Prostate gland (tissue), 2 donors: ENCODE measurements at regions not wholly inside any gene's neighbourhood (a gene's known extent, or its start where the extent isn't known, plus 50 kb on each side); places are given as distances from the start of the nearest gene placed in this dataset.
A peak's percentile ranks its signal among the peaks of the same experiment; 100 is the strongest.

Experiments
- DNase-seq: peaks from one replicate; pipeline ENCODE4 v3.0.0-alpha.2; 2019; ENCODE audit warnings: low spot score
- H3K27ac ChIP-seq, 2 donors: fragments of 200-600 bp; sonication (generic); 2 replicates each; pipeline ENCODE4 v1.5.1; 2017 to 2019
- H3K27me3 ChIP-seq: fragments of 200-600 bp; sonication (generic); replicated peaks from 2 replicates; pipeline ENCODE4 v1.5.1; 2019; ENCODE audit not compliant: insufficient read depth
- H3K36me3 ChIP-seq, 2 donors: fragments of 200-600 bp; sonication (generic); 1 replicate in 1 of 2; 2 replicates in 1 of 2; pipeline versions ENCODE4 v1.5.1 to v1.8.1; 2017 to 2019
- H3K4me1 ChIP-seq: fragments of 200-600 bp; sonication (generic); replicated peaks from 2 replicates; pipeline ENCODE4 v1.5.1; 2019
- H3K4me3 ChIP-seq, 2 donors: fragments of 200-600 bp; sonication (generic); 2 replicates each; pipeline ENCODE4 v1.5.1; 2017 to 2019
- H3K9me3 ChIP-seq: fragments of 200-600 bp; sonication (generic); 2 replicates; pipeline ENCODE4 v1.5.1; 2017
- POLR2A ChIP-seq: fragments of 450-650 bp; IDR thresholded peaks from one replicate; pipeline ENCODE4 v1.6.1; 2016; ENCODE audit warnings: antibody characterized with exemption, mild to moderate bottlenecking
- POLR2AphosphoS5 ChIP-seq: sonication (generic); formaldehyde crosslinking; IDR thresholded peaks from one replicate; pipeline ENCODE4 v1.6.1; 2017; ENCODE audit warnings: antibody characterized with exemption
- WGBS: methylation state at CpG from one replicate; pipeline ENCODE4 v1.1.5; 2018; 5-methylcytosine and 5-hydroxymethylcytosine counted together
- intact Hi-C: fragments of 100-400 bp; cut with DNase I; formaldehyde crosslinking; loops from one replicate; pipeline ENCODE4 v1.14.2; 2022
- TF ChIP-seq, protein P1 (sequence below), 4 experiments: fragments of 200-600 bp in 2 of 4; fragments of 450-650 bp in 2 of 4; sonication (generic) in 2 of 4; IDR thresholded peaks; 1 replicate in 3 of 4; 2 replicates in 1 of 4; pipeline ENCODE4 v1.5.1; 2016 to 2019; ENCODE audit warnings: antibody characterized with exemption in 4 of 4, mild to moderate bottlenecking in 2 of 4, moderate library complexity in 2 of 4

DNA sequence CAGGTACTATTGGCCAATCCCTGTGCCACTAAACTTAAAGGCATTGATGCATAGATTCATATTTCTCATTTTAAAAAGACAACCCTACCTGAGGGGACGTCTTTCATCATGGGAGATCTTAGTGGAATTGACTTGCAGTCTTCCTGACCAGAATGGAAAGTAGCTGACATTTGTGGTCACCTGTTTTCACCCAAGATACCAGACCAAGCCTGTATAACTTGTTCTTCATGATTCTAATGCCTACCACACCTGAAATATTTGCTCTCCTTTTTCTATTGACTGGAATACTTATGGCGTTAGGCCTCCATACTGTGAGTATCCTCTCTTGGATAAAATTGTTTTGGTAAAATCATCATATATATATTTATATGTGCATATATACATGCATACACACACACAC, 54.7 kb upstream of the XCR1 start:
- intact Hi-C loops = loop anchor here (5.0 kb wide), 1 partner anchor 320 kb away; no protein-coding TSS in a partner anchor
- no peak for TF ChIP-seq POLR2A
- TF ChIP-seq POLR2AphosphoS5 = no peak
- TF ChIP-seq, protein P1, sequence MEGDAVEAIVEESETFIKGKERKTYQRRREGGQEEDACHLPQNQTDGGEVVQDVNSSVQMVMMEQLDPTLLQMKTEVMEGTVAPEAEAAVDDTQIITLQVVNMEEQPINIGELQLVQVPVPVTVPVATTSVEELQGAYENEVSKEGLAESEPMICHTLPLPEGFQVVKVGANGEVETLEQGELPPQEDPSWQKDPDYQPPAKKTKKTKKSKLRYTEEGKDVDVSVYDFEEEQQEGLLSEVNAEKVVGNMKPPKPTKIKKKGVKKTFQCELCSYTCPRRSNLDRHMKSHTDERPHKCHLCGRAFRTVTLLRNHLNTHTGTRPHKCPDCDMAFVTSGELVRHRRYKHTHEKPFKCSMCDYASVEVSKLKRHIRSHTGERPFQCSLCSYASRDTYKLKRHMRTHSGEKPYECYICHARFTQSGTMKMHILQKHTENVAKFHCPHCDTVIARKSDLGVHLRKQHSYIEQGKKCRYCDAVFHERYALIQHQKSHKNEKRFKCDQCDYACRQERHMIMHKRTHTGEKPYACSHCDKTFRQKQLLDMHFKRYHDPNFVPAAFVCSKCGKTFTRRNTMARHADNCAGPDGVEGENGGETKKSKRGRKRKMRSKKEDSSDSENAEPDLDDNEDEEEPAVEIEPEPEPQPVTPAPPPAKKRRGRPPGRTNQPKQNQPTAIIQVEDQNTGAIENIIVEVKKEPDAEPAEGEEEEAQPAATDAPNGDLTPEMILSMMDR (IDR thresholded peaks at IDR 0.05) = no peak
- DNase-seq = no peak

DNA sequence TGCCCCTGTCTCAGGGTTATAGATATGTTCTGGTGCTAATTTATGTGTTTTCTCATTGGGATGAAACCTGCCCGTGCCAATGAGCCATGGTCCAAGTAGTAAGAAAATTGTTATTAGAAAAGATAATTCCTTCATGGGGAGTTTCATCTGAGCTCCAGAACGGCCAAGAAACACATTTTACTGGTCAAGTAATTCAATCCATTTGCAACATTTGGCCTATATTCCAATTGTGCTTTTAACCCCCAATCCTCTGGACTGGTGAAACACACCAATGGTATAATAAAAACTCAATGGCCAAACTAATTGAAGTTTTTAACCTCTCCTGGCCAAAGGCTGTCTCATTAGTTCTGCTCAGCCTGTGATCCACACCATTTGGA, 53.7 kb upstream of the XCR1 start:
- intact Hi-C loops = loop anchor here (5.0 kb wide), 1 partner anchor 319 kb away; no protein-coding TSS in a partner anchor
- TF ChIP-seq POLR2A (no peak), POLR2AphosphoS5 (no peak)
- TF ChIP-seq, protein P1 (IDR thresholded peaks at IDR 0.05) = no peak

More for the DNA sequence above, 54.7 kb upstream of the XCR1 start:
- Histone ChIP-seq H3K9me3 (no peaks in the 10 kb centered on the region), H3K27ac (no peak overlapping the region), H3K36me3 (no peaks in the 10 kb centered on the region), H3K4me1 (no peaks in the 10 kb centered on the region), H3K4me3 (no peak overlapping the region), H3K27me3 (no peaks in the 10 kb centered on the region)
- WGBS = 94% methylated on average over 2 of the region's 2 CpGs

DNA sequence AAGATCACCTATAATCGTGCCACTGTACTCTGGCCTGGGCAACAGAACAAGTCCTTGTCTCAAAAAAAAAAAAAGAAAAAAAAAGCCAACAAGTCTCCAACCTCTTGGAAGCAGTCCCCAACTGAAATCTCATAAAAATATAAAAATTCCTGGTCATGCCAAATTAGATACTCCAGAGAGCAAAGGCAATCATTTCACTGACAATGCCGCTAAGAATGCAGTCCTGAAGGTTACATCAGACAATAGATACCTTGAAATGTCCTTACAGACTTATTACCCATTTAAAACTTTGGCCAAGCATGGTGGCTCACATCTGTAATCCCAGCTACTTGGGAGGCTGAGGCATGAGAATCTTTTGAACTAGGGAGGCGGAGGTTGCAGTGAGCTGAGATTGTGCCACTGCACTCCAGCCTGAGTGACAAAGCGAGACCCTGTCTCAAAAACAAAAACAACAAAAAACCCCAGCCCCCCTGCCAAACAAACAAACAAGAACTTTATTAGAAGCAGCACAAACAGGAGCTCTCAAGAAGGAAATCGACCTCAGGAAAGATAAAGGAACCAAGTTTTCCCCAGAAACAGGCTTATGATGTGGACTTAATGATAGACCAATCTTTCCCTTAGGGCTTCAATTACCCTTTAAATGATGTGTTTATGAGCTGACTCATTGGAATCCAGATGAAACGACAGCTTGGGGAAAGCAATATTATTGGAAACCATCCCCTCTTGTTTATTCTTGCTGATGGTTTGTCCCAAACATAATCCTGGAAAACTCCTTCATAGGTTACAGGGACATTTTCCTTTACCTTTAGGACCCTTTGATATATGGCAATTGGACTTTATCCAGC, 53.1 kb upstream of the XCR1 start:
- DNase-seq = no peak
- no peaks in the 10 kb centered on the region for H3K27me3 ChIP-seq
- no peaks in the 10 kb centered on the region for H3K36me3 ChIP-seq
- TF ChIP-seq POLR2A (no peak), POLR2AphosphoS5 (no peak)
- TF ChIP-seq, protein P1 (IDR thresholded peaks at IDR 0.05) = no peak
- 47% methylated on average over 6 of the region's 6 CpGs for WGBS
- H3K4me3 ChIP-seq = no peak overlapping the region
- no peak overlapping the region for H3K27ac ChIP-seq
- intact Hi-C loops = loop anchor here (5.0 kb wide), 1 partner anchor 318 kb away; no protein-coding TSS in a partner anchor
- no peaks in the 10 kb centered on the region for H3K9me3 ChIP-seq
- no peaks in the 10 kb centered on the region for H3K4me1 ChIP-seq

More for the DNA sequence above, 53.7 kb upstream of the XCR1 start:
- no peaks in the 10 kb centered on the region for H3K4me1 ChIP-seq
- H3K27ac ChIP-seq = no peak overlapping the region
- no peak for DNase-seq
- no peaks in the 10 kb centered on the region for H3K9me3 ChIP-seq
- whole genome bisulfite sequencing = 14% methylated on average over 2 of the region's 2 CpGs
- no peak overlapping the region for H3K4me3 ChIP-seq
- no peaks in the 10 kb centered on the region for H3K36me3 ChIP-seq
- no peaks in the 10 kb centered on the region for H3K27me3 ChIP-seq

DNA sequence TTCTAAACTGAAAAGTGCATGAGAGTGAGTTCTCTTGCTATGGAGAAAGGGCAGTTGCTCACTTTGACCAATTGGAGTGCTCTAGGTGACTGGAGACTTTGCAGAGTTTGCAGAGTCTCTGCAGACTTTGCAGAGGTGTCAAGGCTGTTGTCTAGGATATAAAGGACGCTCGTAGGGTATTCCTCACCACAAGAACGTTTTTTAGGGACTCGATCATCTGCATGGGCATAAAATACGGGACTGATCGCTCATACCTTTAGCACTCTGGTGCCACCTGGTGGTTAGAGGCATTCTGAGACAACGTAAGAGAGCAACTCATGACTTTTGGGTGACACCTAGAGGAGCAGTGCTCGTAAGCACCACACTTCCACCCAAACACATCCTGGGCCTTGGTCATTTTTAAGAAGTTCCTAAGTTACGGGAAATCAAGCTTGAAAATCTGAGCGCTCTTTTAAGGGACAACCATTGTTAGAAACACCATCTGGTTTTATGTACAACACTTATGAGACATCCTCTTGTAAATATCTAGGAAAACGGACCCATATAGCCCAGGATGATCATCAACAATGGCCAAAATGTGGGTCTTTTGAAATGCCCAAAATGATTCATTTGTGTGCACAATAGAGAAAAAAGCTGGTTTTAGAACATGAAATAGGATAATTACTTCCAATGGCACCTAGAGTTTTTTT, 51.6 kb upstream of the XCR1 start:
- TF ChIP-seq POLR2AphosphoS5 (peak; percentile 75), POLR2A (no peak)
- TF ChIP-seq, protein P1 (IDR thresholded peaks at IDR 0.05) = peak; percentile 87 to 99 (median 99)
- DNase-seq = peak; percentile 93
- WGBS = 11% methylated on average over 11 of the region's 11 CpGs
- intact Hi-C loops = loop anchor here (1.0 to 10.0 kb wide), 2 partner anchors 84 to 141 kb away; partner anchors contain the start of gene FYCO1
- Histone ChIP-seq H3K4me3 (no peak overlapping the region), H3K4me1 (no peaks in the 10 kb centered on the region), H3K27ac (no peak overlapping the region), H3K27me3 (no peaks in the 10 kb centered on the region), H3K36me3 (no peaks in the 10 kb centered on the region), H3K9me3 (no peaks in the 10 kb centered on the region)
